ENCODE measurements at regions not wholly inside any gene's neighbourhood (a gene's known extent, or its start where the extent isn't known, plus 50 kb on each side); places are given as distances from the start of the nearest gene placed in this dataset.
"Not testable (repeated sequence)": the region's sequence is repeated elsewhere in the genome, so short reads cannot be mapped to it uniquely, and the experiment has no call there.

DNA sequence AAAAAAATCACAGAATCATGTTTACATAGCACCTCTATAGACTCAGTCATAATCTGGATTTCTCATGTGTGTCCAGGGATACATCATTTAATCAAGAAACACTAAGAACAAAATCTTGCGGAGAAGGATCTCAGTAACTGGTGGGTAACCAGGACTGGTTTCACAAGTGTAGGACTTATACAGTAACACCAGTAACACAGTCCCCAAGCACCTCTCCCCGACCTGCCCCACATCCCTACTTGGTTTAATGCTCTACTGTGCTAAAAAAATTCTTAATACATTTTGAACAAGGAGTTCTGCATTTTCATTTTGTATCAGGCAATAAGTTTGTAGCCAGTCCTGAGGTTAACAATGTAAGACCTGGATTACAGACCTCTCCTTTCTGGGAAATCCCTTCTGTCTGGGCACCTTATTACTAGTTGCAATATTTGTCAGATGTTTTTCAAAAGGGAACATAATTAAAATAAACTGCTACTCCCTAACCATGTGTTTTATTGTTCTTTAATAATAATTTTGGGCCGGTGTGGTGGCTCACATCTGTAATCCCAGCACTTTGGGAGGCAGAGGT is 57.6 kb upstream of the BBX start:
- no peak for DNase-seq (ENCODE audit: low read depth in 4 of 4, low spot score in 3 of 4)

DNA sequence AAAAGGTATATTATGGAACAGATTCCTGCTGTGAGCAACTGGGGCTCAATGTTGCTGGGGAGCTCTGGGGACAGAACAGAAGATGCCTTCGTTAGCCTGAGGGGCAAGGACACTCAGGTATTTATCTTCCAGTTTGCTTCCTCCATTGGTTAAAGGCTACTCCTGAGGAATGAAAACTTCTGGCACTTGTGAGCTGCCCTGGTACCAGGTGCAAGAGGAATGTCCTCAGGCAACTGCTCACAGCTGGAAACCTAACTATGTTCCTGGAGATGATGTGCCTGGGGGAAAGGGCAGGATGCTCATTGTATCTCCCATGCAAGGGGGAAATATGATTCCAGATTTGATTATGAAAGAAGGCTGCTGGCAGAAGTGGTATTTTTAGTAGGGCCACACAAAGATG is 54.0 kb upstream of the BBX start:
- DNase-seq (ENCODE audit: low read depth in 4 of 4, low spot score in 3 of 4) = no peak

DNA sequence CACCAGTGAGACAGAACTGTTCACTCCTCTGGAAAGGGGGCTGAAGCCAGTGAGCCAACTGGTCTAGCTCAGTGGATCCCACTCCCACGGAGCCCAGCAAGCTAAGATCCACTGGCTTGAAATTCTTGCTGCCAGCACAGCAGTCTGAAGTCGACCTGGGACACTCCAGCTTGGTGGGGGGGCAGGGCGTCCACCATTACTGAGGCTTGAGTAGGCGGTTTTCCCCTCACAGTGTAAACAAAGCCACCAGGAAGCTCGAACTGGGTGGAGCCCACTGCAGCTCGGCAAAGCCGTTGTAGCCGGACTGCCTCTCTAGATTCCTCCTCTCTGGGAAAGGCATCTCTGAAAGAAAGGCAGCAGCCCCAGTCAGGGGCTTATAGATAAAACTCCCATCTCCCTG is 52.3 kb upstream of the BBX start:
- DNase-seq (ENCODE audit: low read depth in 4 of 4, low spot score in 3 of 4) = not testable (repeated sequence)
